Esophagus muscularis mucosa (tissue), 3 donors: ENCODE measurements at regions not wholly inside any gene's neighbourhood (a gene's known extent, or its start where the extent isn't known, plus 50 kb on each side); places are given as distances from the start of the nearest gene placed in this dataset.

Experiments
- POLR2A ChIP-seq: fragments of 450-650 bp; IDR thresholded peaks from one replicate; pipeline ENCODE4 v1.6.1; 2017; ENCODE audit warnings: antibody characterized with exemption, moderate library complexity, mild to moderate bottlenecking, low read depth
- POLR2AphosphoS5 ChIP-seq, 2 donors: sonication (generic); formaldehyde crosslinking; IDR thresholded peaks; one replicate each; pipeline ENCODE4 v1.6.1; 2017; ENCODE audit warnings: antibody characterized with exemption in 2 of 2
- TF ChIP-seq, protein P1 (sequence below), 3 experiments: fragments of 200-600 bp in 2 of 3; fragments of 450-650 bp in 1 of 3; sonication (generic) in 2 of 3; IDR thresholded peaks; one replicate each; pipeline ENCODE4 v1.5.1; 2017 to 2019; ENCODE audit warnings: antibody characterized with exemption in 3 of 3, mild to moderate bottlenecking in 2 of 3, moderate library complexity in 1 of 3

- no peak for TF ChIP-seq POLR2AphosphoS5 (IDR thresholded peaks at IDR 0.05)
- TF ChIP-seq, protein P1, sequence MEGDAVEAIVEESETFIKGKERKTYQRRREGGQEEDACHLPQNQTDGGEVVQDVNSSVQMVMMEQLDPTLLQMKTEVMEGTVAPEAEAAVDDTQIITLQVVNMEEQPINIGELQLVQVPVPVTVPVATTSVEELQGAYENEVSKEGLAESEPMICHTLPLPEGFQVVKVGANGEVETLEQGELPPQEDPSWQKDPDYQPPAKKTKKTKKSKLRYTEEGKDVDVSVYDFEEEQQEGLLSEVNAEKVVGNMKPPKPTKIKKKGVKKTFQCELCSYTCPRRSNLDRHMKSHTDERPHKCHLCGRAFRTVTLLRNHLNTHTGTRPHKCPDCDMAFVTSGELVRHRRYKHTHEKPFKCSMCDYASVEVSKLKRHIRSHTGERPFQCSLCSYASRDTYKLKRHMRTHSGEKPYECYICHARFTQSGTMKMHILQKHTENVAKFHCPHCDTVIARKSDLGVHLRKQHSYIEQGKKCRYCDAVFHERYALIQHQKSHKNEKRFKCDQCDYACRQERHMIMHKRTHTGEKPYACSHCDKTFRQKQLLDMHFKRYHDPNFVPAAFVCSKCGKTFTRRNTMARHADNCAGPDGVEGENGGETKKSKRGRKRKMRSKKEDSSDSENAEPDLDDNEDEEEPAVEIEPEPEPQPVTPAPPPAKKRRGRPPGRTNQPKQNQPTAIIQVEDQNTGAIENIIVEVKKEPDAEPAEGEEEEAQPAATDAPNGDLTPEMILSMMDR (IDR thresholded peaks at IDR 0.05) = no peak
- no peak for TF ChIP-seq POLR2A
Observed at GRCh38 chrX:145673841-145674240, 143.8 kb upstream of the SLITRK2 start.
